ENCODE measurements at regions not wholly inside any gene's neighbourhood (a gene's known extent, or its start where the extent isn't known, plus 50 kb on each side); places are given as distances from the start of the nearest gene placed in this dataset.

- no peak for DNase-seq
These were observed 348.5 kb upstream of the UMPS start for GRCh38 chr3:124381575-124382333.

- DNase-seq: no peak
These were observed 347.2 kb upstream of the UMPS start for GRCh38 chr3:124383051-124383450.

- DNase-seq: no peak
These were observed 346.3 kb upstream of the UMPS start for GRCh38 chr3:124383846-124384466.

GRCh38 chr3:124384527-124384926, 345.7 kb upstream of the UMPS start:
- DNase-seq: no peak

- no peak for DNase-seq
These were observed 344.3 kb upstream of the UMPS start for GRCh38 chr3:124385996-124386395.

GRCh38 chr3:124386996-124387595, 343.2 kb upstream of the UMPS start:
- no peak for DNase-seq

- no peak for DNase-seq
These were observed 338.5 kb upstream of the UMPS start for GRCh38 chr3:124391774-124392173.

GRCh38 chr3:124393340-124393739, 336.9 kb upstream of the UMPS start:
- DNase-seq: no peak

GRCh38 chr3:124395162-124395561, 335.1 kb upstream of the UMPS start:
- DNase-seq: no peak

- DNase-seq: no peak
These were observed 334.5 kb upstream of the UMPS start for GRCh38 chr3:124395584-124396338.

GRCh38 chr3:124396339-124396950, 333.8 kb upstream of the UMPS start:
- no peak for DNase-seq

- no peak for DNase-seq
These were observed 333.2 kb upstream of the UMPS start for GRCh38 chr3:124397088-124397487.

- no peak for DNase-seq
These were observed 331.7 kb upstream of the UMPS start for GRCh38 chr3:124398594-124398993.

GRCh38 chr3:124401843-124402242, 328.4 kb upstream of the UMPS start:
- DNase-seq: no peak

GRCh38 chr3:124402791-124403190, 327.5 kb upstream of the UMPS start:
- DNase-seq: no peak

GRCh38 chr3:124404621-124405020, 325.6 kb upstream of the UMPS start:
- DNase-seq: no peak

- no peak for DNase-seq
These were observed 323.0 kb upstream of the UMPS start for GRCh38 chr3:124407260-124407659.

GRCh38 chr3:124409650-124410275, 320.5 kb upstream of the UMPS start:
- no peak for DNase-seq

- no peak for DNase-seq
These were observed 319.8 kb upstream of the UMPS start for GRCh38 chr3:124410471-124410870.

- no peak for DNase-seq
These were observed 318.5 kb upstream of the UMPS start for GRCh38 chr3:124411728-124412127.

- DNase-seq: no peak
These were observed 317.6 kb upstream of the UMPS start for GRCh38 chr3:124412644-124413043.

- DNase-seq: no peak
These were observed 316.9 kb upstream of the UMPS start for GRCh38 chr3:124413393-124413792.
